A673 (cell line): ENCODE measurements at regions not wholly inside any gene's neighbourhood (a gene's known extent, or its start where the extent isn't known, plus 50 kb on each side); places are given as distances from the start of the nearest gene placed in this dataset.

Experiments
- CTCF ChIP-seq: fragments of 300-800, 200-600 bp; sonication (generic); conservative IDR thresholded peaks from 2 replicates; pipeline ENCODE4 v1.5.1; 2017; ENCODE audit warnings: low read depth, mild to moderate bottlenecking, antibody characterized with exemption, low read length, moderate library complexity, mixed read lengths
- EZH2 ChIP-seq: fragments of 200-600 bp; sonication (generic); IDR thresholded peaks from 2 replicates; pipeline ENCODE4 v1.6.1; 2017; ENCODE audit warnings: borderline replicate concordance, low read depth, mild to moderate bottlenecking, mixed read lengths, antibody characterized with exemption, low read length; ENCODE audit not compliant: poor library complexity, severe bottlenecking

- no peak for TF ChIP-seq EZH2
- TF ChIP-seq CTCF, result no peak
Observed at GRCh38 chr3:69684309-69684961, 54.8 kb upstream of the MITF start.
